ENCODE measurements at regions not wholly inside any gene's neighbourhood (a gene's known extent, or its start where the extent isn't known, plus 50 kb on each side); places are given as distances from the start of the nearest gene placed in this dataset.

DNA sequence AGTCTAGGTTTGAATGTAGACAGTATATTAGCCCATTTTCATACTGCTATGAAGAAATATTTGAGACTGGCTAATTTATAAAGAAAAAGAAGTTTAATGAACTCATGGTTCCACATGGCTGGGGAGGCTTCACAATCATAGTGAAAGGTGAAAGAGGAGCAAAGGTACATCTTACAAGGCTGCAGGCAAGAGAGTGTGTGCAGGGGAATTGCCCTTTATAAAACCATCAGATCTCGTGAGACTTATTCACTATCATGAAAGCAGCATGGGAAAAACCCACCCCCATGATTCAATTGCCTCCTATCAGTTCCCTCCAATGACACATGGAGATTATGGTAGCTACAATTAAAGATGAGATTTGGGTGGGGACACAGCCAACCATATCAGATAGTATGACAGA lies 440.1 kb upstream of the ARHGEF26 start:
- TF ChIP-seq EZH2 (IDR thresholded peaks at IDR 0.05) (no peak), POLR2AphosphoS5 (IDR thresholded peaks at IDR 0.05; ENCODE audit: borderline replicate concordance, low read depth, low read length) (no peak)

Data from SK-N-MC (cell line).